ENCODE measurements at regions not wholly inside any gene's neighbourhood (a gene's known extent, or its start where the extent isn't known, plus 50 kb on each side); places are given as distances from the start of the nearest gene placed in this dataset.
A peak's percentile ranks its signal among the peaks of the same experiment; 100 is the strongest.

DNA sequence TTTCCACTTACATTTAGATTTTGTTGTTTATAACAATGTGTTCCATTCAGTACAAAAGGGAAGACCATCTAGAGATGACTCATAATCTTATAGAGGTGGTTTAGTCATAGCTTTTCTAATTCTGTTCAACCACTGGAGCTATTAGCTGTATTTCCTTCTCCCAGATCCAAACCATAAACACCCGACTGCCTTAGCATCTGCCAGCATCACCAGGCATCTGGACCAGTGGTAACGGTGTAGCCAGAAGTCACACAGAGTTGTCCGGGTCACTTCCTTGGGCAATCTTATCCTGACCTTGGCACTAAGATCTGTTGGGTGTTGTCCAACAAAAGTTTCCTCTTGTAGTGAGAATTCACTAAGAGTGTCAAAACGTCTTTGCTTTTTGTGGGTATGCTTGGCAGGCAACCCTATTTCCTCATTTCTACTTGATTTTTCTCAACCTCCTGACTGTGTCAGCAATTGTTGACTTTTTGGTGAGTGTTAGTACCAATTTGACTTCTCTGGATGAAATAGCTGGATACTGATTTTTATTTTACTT is 372.1 kb upstream of the B3GALT2 start:
- DNase-seq (ENCODE audit: low spot score) = peak; percentile 47

DNA sequence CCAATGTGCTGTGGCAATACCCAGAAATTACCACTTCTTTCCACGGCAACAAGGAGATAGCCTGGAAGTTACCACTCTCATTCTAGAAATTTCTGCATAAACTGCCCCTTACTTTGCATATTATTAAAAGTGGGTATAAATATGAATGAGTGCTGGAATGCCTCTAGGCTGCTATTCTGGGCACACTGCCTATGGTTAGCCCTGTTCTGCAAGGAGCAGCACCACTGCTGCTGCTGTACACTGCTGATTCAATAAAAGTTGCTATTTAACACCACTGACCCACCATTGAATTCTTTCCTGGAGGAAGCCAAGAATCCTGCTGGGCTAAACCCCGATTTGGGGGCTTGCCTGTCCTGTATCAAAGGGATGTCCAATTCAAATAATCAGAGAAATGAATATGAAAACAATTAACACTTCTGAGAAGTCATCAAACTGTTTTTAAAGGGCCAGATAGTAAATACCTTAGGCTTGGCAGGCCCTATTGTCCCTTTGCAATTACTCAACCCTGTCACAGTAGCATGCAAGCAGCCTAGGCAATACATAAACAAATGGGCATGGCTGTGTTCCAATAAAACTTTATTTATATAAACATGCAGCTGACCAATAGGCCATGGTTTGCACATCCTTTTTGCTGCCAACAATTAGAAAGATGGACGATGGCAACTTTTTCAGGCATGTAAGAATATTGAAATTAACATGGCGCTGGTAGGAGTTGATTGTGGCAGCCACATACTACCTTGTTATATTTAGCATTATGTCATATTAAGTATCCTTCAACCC is 369.4 kb upstream of the B3GALT2 start:
- no peak for DNase-seq (ENCODE audit: low spot score)

DNA sequence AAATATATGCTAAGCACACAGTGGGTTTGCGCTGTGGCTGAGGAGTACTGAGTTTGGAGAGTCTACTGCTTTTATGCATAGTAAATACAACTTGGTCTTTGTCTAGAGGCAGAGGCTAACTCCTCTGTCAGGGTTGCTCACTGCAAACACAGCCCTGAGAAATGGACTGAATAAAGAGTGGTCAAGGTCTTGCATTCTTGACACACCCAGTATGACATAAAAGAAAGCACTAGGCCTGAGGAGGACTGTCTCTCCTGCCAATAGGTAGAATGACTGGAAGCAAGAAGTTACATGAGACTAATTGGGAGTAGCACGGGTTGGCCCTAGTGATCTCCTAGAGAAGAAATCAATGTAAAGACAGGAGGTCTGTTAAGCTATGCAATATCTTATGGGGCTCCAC is 367.2 kb upstream of the B3GALT2 start:
- DNase-seq (ENCODE audit: low spot score) = no peak

DNA sequence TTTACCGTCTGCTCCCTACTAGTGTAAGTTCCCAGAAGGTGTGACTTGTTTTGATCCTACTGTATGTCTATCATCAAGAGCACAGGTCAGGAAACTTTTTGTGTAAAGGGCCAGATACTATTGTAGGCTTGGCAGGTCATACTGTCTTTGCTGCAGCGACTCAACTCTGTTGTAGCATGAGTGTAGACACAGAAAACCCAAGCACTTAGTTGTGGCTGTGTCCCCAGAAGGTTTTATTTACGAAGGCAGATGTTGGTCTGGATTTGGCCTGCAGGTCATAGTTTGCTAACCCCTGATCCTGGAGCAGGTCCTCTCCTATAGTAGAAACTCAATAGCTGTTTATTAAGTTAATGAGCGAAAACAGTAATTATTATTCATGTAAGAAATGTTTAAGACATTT is 365.9 kb upstream of the B3GALT2 start:
- DNase-seq (ENCODE audit: low spot score) = no peak

DNA sequence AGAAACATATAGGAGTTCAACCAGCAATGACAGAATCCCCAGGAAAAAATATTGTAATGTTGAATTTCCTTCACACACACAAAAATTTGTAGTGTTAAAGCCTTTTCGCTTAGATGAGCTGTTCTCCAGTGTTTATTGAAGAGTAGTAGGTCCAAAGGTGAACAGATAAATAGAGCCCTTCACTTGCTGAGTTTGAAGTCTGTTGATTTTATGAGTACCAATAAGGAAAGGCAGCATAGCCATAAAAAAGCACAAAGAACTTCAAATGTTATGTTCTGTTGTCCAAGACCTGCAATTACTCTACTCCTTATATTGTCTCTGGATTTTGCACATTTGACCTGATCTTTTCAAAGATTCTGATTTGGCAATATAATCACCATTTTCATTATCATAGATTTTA is 362.7 kb upstream of the B3GALT2 start:
- no peak for DNase-seq (ENCODE audit: low spot score)

DNA sequence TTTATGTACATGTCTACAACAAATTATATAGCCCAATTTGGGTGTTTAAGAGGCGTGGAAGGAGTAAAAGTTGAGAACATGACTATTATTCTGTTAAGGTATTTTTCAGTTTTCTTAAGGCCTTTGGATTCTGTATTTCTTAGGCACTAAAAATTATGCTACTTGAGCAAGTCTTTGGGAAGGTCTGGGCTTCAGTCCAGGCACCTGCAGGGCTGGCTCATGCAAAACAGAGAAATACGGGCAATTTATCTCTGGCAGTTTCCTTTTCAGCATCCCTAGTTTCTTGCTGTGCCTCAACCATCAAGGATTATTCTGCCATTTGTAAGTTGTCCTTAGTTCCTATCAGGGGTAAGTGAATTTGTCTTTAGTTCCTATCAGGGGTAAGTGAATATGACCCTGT is 358.8 kb upstream of the B3GALT2 start:
- no peak for DNase-seq (ENCODE audit: low spot score)

DNA sequence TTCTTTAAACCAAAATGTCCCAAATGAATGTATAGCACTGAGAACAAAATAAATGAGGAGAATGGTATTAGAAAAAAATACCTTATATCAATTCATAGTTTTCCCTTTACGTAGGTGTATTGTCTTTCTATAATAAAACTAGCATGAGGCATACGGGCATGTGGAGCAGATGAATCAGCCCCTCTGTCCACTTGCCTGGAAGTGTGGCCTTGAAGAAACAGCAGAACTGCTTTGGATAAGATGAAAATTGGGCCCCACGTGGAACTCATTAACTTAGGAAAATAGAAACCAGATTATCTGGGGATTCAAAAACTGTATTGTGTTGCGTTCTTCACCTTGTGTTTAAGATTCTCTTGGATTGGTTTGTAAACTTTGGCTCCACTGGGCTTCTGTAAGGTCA is 356.8 kb upstream of the B3GALT2 start:
- no peak for DNase-seq (ENCODE audit: low spot score)

DNA sequence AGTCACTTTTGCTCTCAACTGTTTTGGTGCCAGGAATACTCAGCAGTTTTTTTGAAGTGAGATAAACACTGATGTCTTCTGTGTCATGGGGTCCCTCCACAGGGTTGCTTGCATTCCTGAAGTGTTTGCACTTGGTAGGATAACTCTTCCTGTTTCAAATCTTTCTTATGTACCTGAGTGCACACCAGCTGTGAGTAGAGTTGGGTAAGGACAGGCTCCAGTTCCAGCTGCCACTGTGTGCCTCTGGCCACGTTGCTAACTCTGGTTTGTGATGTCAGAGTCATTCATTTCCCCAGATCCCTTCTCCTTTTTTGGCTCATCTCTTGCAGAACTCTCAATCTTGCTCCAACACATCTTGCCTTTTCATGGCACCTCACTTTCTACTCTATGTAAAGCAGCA is 356.3 kb upstream of the B3GALT2 start:
- no peak for DNase-seq (ENCODE audit: low spot score)

DNA sequence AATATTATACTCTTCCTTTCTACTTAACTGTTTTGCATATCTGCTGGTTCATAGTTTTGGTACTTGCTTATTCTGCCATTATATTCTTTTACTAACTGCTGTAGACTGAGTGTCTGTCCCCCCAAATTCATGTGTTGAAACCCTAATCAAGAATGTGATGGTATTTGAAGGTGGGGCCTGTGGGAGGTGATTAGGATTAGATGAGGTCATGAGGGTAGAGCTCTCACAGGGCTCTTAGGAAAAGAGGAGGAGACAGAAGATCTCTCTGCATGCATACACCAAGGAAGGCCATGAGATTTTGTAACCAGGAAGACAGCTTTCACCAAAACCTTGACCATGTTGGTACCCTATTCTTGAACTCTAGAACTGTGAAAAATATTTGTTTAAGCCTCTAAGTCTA is 354.1 kb upstream of the B3GALT2 start:
- DNase-seq (ENCODE audit: low spot score) = no peak

DNA sequence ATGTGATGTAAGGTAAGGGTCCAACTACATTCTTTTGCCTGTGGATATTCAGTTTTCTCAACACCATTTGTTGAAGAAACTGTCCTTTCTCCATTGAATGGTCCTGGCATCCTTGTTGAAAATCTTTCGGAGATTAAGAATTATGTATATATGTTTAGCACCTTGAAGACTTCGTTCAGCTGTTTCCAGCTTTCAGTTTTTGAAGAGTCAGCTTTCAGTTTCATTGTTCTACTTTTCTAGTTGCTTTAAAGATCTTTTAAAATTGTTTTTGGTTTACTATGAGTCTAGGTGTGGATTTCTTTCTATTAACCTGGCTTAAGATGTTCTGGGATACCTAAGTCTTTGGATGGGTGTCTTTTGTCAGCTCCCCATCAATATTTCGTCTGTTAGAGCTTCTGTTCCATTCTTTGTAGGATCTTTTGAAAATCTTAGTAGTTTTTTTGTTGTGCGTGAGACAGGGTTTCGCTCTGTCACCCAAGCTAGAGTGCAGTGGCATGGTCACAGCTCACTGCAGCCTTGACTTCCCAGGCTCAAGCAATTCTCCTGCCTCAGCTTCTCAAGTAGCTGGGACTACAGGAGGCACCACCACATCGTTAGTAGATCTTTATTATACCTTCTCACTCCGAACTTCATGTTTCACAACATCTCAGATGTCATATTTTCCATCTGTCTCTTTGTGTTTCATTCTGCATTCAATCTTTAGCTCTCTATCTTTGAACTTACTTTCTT is 353.5 kb upstream of the B3GALT2 start:
- DNase-seq (ENCODE audit: low spot score) = no peak

DNA sequence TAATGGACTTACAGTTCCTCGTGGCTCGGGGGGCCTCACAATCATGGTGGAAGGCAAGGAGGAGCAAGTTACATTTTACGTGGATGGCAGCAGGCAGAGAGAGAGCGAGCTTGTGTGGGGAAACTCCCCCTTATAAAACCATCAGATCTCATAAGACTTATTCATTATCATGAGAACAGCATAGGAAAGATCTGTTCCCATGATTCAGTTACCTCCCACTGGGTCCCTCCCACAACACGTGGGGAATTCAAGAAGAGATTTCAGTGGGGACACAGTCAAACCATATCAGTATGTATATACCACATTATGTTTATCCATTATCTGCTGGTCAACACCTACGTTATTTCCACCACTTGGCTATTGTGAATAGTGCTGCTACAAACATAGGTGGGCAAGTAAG is 352.3 kb upstream of the B3GALT2 start:
- no peak for DNase-seq (ENCODE audit: low spot score)

DNA sequence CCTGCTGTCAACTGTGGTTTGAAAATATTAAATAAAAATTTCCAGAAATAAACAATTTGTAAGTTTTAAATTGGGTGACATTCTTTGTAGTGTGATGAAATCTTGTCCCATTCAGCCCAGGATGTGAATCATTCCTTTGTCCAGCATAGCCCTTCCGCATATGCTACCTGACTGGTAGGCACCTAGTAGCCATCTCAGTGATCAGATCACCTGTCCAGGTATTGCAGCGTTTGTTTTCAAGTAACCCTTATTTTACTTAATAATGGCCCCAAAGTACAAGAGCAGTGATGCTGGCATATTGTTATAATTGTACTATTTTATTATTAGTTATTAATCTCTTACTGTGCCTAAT is 351.6 kb upstream of the B3GALT2 start:
- DNase-seq (ENCODE audit: low spot score) = no peak

DNA sequence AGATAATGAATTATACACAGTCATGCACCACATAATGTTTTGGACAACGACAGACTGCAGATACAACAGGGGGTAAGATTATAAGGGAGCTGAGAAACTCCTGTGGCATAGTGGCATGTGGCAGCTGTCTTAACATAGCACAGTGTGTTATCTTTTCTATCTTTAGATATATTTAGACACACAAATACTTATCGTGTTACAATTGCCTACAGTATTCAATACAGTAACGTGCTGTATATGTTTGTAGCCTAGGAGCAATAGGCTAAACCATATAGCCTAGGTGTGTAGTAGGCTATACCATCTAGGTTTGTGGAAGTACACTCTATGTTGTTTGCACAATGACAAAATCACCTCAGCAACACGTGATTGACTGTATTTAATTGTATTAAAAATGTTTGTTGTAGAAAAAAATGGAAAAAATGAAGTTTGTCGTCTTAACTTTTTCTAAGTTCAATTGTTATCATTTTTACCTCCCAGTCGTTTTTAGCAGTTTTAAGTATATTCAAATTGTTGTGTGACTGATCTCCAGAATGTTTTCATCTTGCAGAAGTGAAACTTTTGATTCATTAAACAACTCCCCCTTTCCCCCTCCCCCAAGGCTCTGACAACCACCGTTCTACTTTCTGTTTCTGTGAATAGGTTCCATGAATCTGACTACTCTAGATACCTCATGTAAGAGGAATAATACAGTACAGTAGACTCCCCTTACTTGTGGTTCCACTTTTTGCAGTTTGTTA is 351.0 kb upstream of the B3GALT2 start:
- DNase-seq (ENCODE audit: low spot score) = no peak

DNA sequence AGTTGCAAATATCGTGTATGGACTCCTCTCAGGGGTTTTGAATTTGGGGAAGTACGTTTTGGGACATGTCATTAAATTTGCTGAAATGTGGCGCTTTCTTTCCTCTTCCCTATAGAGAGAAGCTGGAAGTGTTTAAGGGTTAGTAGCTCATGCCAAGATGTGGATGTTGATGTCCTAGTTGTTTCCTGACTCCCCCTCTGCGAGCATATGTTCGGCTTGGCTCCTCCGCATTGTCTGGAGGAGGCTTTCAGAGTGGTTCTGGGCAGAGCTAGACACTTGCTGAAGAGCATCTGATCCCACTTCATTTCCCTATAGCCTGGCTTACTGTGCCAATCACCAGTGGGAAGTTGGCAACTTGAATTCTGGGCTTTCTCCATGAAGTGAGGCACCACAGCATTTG is 347.4 kb upstream of the B3GALT2 start:
- no peak for DNase-seq (ENCODE audit: low spot score)

DNA sequence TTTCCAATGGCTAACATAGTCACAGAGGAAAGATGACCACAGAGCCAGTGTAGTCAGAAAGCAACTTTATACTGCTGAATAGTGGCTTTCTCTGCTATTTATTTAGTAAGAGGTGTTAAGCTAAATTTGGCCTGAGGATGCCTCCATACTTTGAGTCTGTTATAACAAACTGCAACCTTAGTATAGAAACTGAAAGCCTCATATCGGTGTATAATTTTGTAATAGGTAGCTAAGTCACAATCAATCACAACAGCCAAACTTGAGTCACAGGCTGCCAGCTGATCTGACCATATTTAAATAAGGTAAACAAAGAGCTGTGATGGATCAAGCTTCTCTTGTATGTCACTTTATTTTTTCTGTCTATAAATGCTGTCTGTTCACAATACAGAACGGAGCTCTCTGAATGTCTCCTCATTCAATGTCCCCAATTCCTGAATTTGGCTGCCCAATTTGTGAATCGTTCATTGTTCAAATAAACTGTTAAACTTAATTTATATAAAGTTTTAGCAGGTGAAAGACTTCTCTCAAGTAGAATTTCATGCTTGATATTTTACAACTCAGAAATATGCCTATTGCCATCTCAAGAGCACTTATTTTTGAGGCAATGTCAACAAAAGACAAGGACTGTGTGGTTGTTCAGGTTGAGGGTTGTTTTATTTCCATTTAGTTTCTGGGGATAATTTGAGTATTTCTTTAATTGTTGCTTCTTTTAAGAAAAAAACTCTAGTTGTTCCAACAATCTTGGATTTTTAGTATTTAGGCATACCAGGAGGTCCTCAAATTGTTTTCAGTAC is 339.7 kb upstream of the B3GALT2 start:
- DNase-seq (ENCODE audit: low spot score) = no peak

DNA sequence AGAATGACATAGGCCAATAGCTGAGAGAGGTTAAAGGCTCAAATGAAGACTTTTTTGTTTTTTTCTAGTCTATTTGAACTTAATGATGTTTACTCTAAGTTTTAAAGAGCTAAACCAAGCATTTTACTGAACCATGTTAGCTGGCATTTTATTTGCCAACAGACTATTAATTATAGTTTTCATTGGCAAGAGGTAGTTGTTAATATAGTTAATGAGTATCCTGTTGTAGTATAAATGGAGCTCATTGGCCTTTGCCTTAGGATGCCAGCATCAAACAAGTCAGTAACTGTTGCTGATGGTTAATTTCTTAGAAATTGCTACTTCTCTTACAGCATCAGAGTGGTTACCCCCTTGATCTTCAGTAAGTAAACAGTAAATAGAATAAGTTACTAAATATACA is 339.0 kb upstream of the B3GALT2 start:
- no peak for DNase-seq (ENCODE audit: low spot score)

DNA sequence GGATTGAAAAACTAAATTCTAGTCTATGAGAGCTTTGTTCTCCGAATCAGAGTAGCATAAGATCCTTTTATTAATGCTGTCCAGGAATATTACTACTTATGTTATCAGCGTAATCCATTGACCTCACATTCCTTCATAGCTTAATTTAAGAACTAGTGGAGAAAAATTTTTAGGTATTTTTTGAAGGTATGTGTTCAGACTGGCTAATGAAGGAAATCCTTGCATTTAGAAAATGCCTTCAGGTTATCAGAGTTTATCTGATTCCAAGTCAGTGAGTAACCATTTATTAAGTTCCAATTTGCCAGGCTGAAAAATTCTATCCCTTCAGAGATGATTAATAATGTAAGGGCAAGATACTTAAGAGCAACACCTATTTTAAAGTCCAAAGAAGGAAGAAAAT is 338.2 kb upstream of the B3GALT2 start:
- no peak for DNase-seq (ENCODE audit: low spot score)

DNA sequence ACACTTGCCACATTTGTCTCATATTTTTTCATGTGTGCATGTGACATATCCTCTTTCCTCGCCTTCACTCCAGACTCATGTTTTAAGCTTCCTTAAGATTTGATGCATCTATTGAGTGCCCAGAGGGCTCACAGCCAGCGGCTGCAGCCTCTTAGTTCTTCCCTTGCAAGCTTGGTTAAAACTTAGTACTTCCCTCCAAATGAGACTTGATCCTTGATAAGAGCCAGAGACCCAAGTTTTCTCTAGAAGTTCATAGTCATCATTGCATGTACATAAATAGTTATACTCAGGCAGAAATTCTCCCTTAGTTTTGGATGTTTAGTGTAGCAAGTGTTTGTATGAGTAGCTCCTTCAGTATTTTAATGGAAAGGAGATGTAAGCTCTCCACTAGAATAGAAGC is 337.6 kb upstream of the B3GALT2 start:
- DNase-seq (ENCODE audit: low spot score) = no peak

DNA sequence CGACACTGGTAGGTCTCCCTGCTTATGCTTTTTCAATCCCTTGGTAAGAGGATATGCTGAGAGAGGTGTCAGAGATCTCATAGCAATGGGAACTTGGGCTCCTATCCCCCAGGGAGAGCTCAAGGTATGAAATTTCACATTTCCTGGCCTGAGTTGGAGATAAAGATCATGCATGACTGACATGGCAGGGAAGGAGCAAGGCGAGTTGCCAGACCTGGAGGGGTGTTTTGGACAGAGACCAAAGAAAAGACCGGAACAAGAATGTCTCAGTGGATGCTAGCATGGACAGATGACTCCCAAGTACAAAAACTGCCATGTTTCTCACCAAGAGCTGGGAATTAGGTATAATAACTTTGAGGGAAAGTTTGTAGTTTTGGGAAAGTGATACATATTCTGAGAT is 334.1 kb upstream of the B3GALT2 start:
- no peak for DNase-seq (ENCODE audit: low spot score)

DNA sequence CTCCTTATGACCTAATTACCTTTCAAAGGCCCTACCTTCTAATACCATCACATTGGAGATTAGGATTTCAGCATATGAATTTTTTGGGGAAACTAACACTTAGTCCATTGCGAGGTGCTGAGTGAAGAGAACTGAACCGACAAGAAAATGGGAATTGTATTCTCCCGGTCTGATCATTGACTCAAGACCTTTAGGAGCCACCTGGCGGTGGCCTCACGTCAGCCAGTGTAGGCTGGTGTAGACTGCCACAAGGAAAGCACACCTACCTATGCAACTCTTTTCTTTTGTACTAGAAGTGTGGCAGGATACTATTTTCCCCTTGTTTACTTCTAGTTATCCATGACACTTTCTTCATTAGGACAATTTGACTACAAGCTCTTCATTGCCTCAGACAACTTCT is 333.5 kb upstream of the B3GALT2 start:
- no peak for DNase-seq (ENCODE audit: low spot score)

DNA sequence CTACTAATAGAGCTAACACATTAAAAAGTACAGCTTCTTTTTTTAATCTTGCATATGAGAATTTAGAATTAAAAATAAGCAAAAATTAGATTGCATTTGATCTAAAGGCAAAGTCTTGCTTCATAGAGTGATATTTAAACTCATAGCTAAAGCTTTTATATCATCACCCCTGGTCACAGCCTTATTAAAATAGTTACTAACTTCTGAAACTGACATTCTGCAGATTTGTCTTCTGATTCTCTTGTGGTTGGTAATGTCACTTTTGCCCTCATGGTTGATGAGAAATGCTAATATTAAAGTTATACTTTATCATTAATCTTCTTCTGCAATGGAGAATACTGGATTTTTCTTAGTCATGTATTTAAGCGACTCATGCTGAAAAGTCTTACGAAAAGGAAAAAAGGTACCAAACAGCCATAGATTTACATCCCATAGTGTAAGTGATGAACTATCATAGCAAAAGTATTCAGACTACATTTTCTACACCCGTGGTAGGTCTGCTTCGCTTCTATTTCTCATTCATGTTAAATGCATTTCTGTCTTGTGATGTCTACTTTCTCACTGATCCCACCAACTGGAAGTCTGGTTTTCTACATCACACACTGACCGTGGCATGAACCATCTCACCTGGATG is 330.5 kb upstream of the B3GALT2 start:
- DNase-seq (ENCODE audit: low spot score) = no peak

DNA sequence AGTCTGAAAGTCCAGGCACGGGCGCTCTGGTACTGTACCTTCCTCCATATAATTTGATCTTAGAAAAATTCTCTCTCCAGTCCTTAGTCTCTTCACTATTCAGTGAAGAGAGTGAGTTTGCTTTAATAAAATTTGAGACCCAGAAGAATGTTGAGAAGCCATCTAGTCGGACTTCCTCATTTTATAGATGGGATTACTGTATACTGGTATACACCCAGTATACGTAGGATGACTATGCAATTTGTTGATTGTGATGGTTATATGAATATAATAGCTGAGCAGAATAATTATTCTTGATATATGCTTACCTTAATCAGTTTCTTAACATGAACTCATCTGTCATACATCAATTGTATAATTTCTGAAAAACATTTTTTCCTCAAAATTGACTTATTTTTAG is 328.0 kb upstream of the B3GALT2 start:
- DNase-seq (ENCODE audit: low spot score) = no peak

Data from RKO (cell line).